ENCODE measurements at regions not wholly inside any gene's neighbourhood (a gene's known extent, or its start where the extent isn't known, plus 50 kb on each side); places are given as distances from the start of the nearest gene placed in this dataset.

GRCh38 chrX:45667666-45668065 lies 467.0 kb upstream of the DIPK2B start:
- H3K27ac ChIP-seq (ENCODE audit: low read depth, low read length), result no peak overlapping the region
- no peaks in the 10 kb centered on the region; the same call in 1 of the 2 replicates for H3K9me3 ChIP-seq (ENCODE audit: control insufficient read depth, insufficient read depth, low read depth, low read length)
- no peaks in the 10 kb centered on the region for H3K36me3 ChIP-seq (ENCODE audit: control insufficient read depth, insufficient read depth, low read length)
- no peaks in the 10 kb centered on the region for H3K4me1 ChIP-seq (ENCODE audit: control insufficient read depth, insufficient read depth, low read length)
- H3K4me3 ChIP-seq (ENCODE audit: low read depth, low read length), result no peak overlapping the region
- no peak overlapping the region for H3K9ac ChIP-seq (ENCODE audit: low read length)
- H3K27me3 ChIP-seq (ENCODE audit: control insufficient read depth, insufficient read depth, low read length), result no peaks in the 10 kb centered on the region

- H3K4me3 ChIP-seq (ENCODE audit: low read depth, low read length), result no peak overlapping the region
- no peaks in the 10 kb centered on the region for H3K27me3 ChIP-seq (ENCODE audit: control insufficient read depth, insufficient read depth, low read length)
- no peak overlapping the region for H3K9ac ChIP-seq (ENCODE audit: low read length)
- no peaks in the 10 kb centered on the region; the same call in 1 of the 2 replicates for H3K9me3 ChIP-seq (ENCODE audit: control insufficient read depth, insufficient read depth, low read depth, low read length)
- no peaks in the 10 kb centered on the region for H3K36me3 ChIP-seq (ENCODE audit: control insufficient read depth, insufficient read depth, low read length)
- H3K4me1 ChIP-seq (ENCODE audit: control insufficient read depth, insufficient read depth, low read length), result no peaks in the 10 kb centered on the region
- H3K27ac ChIP-seq (ENCODE audit: low read depth, low read length), result no peak overlapping the region
Observed at GRCh38 chrX:45664727-45665290, 464.1 kb upstream of the DIPK2B start.

- Histone ChIP-seq H3K9me3 (ENCODE audit: control insufficient read depth, insufficient read depth, low read depth, low read length) (peaks cover 13% of the 10 kb centered on the region), H3K4me3 (ENCODE audit: low read depth, low read length) (no peak overlapping the region), H3K4me1 (ENCODE audit: control insufficient read depth, insufficient read depth, low read length) (no peaks in the 10 kb centered on the region), H3K27me3 (ENCODE audit: control insufficient read depth, insufficient read depth, low read length) (no peaks in the 10 kb centered on the region), H3K27ac (ENCODE audit: low read depth, low read length) (no peak overlapping the region), H3K9ac (ENCODE audit: low read length) (no peak overlapping the region), H3K36me3 (ENCODE audit: control insufficient read depth, insufficient read depth, low read length) (no peaks in the 10 kb centered on the region)
Observed at GRCh38 chrX:45660477-45660876, 459.8 kb upstream of the DIPK2B start.

- Histone ChIP-seq H3K27me3 (ENCODE audit: control insufficient read depth, insufficient read depth, low read length) (no peaks in the 10 kb centered on the region), H3K9ac (ENCODE audit: low read length) (no peak overlapping the region), H3K4me3 (ENCODE audit: low read depth, low read length) (no peak overlapping the region), H3K9me3 (ENCODE audit: control insufficient read depth, insufficient read depth, low read depth, low read length) (peaks cover 27% of the 10 kb centered on the region), H3K36me3 (ENCODE audit: control insufficient read depth, insufficient read depth, low read length) (no peaks in the 10 kb centered on the region), H3K4me1 (ENCODE audit: control insufficient read depth, insufficient read depth, low read length) (no peaks in the 10 kb centered on the region), H3K27ac (ENCODE audit: low read depth, low read length) (no peak overlapping the region)
Observed at GRCh38 chrX:45633419-45633818, 432.7 kb upstream of the DIPK2B start.

- H3K4me1 ChIP-seq (ENCODE audit: control insufficient read depth, insufficient read depth, low read length), result no peaks in the 10 kb centered on the region
- no peaks in the 10 kb centered on the region for H3K36me3 ChIP-seq (ENCODE audit: control insufficient read depth, insufficient read depth, low read length)
- no peak overlapping the region for H3K27ac ChIP-seq (ENCODE audit: low read depth, low read length)
- H3K9ac ChIP-seq (ENCODE audit: low read length), result no peak overlapping the region
- no peak overlapping the region for H3K4me3 ChIP-seq (ENCODE audit: low read depth, low read length)
- peaks cover 27% of the 10 kb centered on the region for H3K9me3 ChIP-seq (ENCODE audit: control insufficient read depth, insufficient read depth, low read depth, low read length)
- H3K27me3 ChIP-seq (ENCODE audit: control insufficient read depth, insufficient read depth, low read length), result no peaks in the 10 kb centered on the region
Observed at GRCh38 chrX:45632506-45632905, 431.8 kb upstream of the DIPK2B start.

GRCh38 chrX:45630078-45630477 lies 429.4 kb upstream of the DIPK2B start:
- Histone ChIP-seq H3K4me1 (ENCODE audit: control insufficient read depth, insufficient read depth, low read length) (no peaks in the 10 kb centered on the region), H3K36me3 (ENCODE audit: control insufficient read depth, insufficient read depth, low read length) (no peaks in the 10 kb centered on the region), H3K27me3 (ENCODE audit: control insufficient read depth, insufficient read depth, low read length) (no peaks in the 10 kb centered on the region), H3K27ac (ENCODE audit: low read depth, low read length) (no peak overlapping the region), H3K4me3 (ENCODE audit: low read depth, low read length) (no peak overlapping the region), H3K9me3 (ENCODE audit: control insufficient read depth, insufficient read depth, low read depth, low read length) (peaks cover 31% of the 10 kb centered on the region), H3K9ac (ENCODE audit: low read length) (no peak overlapping the region)

- Histone ChIP-seq H3K4me3 (ENCODE audit: low read depth, low read length) (no peak overlapping the region), H3K9me3 (ENCODE audit: control insufficient read depth, insufficient read depth, low read depth, low read length) (peaks cover 28% of the 10 kb centered on the region), H3K4me1 (ENCODE audit: control insufficient read depth, insufficient read depth, low read length) (no peaks in the 10 kb centered on the region), H3K27me3 (ENCODE audit: control insufficient read depth, insufficient read depth, low read length) (no peaks in the 10 kb centered on the region), H3K27ac (ENCODE audit: low read depth, low read length) (no peak overlapping the region), H3K36me3 (ENCODE audit: control insufficient read depth, insufficient read depth, low read length) (no peaks in the 10 kb centered on the region), H3K9ac (ENCODE audit: low read length) (no peak overlapping the region)
Observed at GRCh38 chrX:45628041-45628440, 427.4 kb upstream of the DIPK2B start.

GRCh38 chrX:45623266-45623665 lies 422.6 kb upstream of the DIPK2B start:
- H3K27ac ChIP-seq (ENCODE audit: low read depth, low read length), result no peak overlapping the region
- H3K4me3 ChIP-seq (ENCODE audit: low read depth, low read length), result no peak overlapping the region
- no peaks in the 10 kb centered on the region for H3K27me3 ChIP-seq (ENCODE audit: control insufficient read depth, insufficient read depth, low read length)
- H3K4me1 ChIP-seq (ENCODE audit: control insufficient read depth, insufficient read depth, low read length), result peaks cover 17% of the 10 kb centered on the region
- 0 out of 2 replicates have a peak, but pooled peaks cover 5% of the 10 kb centered on the region for H3K9me3 ChIP-seq (ENCODE audit: control insufficient read depth, insufficient read depth, low read depth, low read length)
- H3K9ac ChIP-seq (ENCODE audit: low read length), result no peak overlapping the region
- no peaks in the 10 kb centered on the region for H3K36me3 ChIP-seq (ENCODE audit: control insufficient read depth, insufficient read depth, low read length)

- H3K27me3 ChIP-seq (ENCODE audit: control insufficient read depth, insufficient read depth, low read length), result no peaks in the 10 kb centered on the region
- H3K4me1 ChIP-seq (ENCODE audit: control insufficient read depth, insufficient read depth, low read length), result peaks cover 17% of the 10 kb centered on the region
- H3K27ac ChIP-seq (ENCODE audit: low read depth, low read length), result no peak overlapping the region
- no peak overlapping the region for H3K4me3 ChIP-seq (ENCODE audit: low read depth, low read length)
- H3K9ac ChIP-seq (ENCODE audit: low read length), result no peak overlapping the region
- peaks cover 8% of the 10 kb centered on the region; the same call in 1 of the 2 replicates for H3K9me3 ChIP-seq (ENCODE audit: control insufficient read depth, insufficient read depth, low read depth, low read length)
- H3K36me3 ChIP-seq (ENCODE audit: control insufficient read depth, insufficient read depth, low read length), result no peaks in the 10 kb centered on the region
Observed at GRCh38 chrX:45622538-45622937, 421.9 kb upstream of the DIPK2B start.

GRCh38 chrX:45622042-45622423 lies 421.4 kb upstream of the DIPK2B start:
- Histone ChIP-seq H3K9ac (ENCODE audit: low read length) (no peak overlapping the region), H3K27ac (ENCODE audit: low read depth, low read length) (no peak overlapping the region), H3K27me3 (ENCODE audit: control insufficient read depth, insufficient read depth, low read length) (no peaks in the 10 kb centered on the region), H3K4me1 (ENCODE audit: control insufficient read depth, insufficient read depth, low read length) (peaks cover 17% of the 10 kb centered on the region), H3K36me3 (ENCODE audit: control insufficient read depth, insufficient read depth, low read length) (no peaks in the 10 kb centered on the region), H3K4me3 (ENCODE audit: low read depth, low read length) (no peak overlapping the region), H3K9me3 (ENCODE audit: control insufficient read depth, insufficient read depth, low read depth, low read length) (peaks cover 10% of the 10 kb centered on the region)

GRCh38 chrX:45621376-45622041 lies 420.8 kb upstream of the DIPK2B start:
- Histone ChIP-seq H3K4me3 (ENCODE audit: low read depth, low read length) (no peak overlapping the region), H3K9me3 (ENCODE audit: control insufficient read depth, insufficient read depth, low read depth, low read length) (peaks cover 10% of the 10 kb centered on the region), H3K4me1 (ENCODE audit: control insufficient read depth, insufficient read depth, low read length) (peaks cover 17% of the 10 kb centered on the region), H3K36me3 (ENCODE audit: control insufficient read depth, insufficient read depth, low read length) (no peaks in the 10 kb centered on the region), H3K27me3 (ENCODE audit: control insufficient read depth, insufficient read depth, low read length) (no peaks in the 10 kb centered on the region), H3K27ac (ENCODE audit: low read depth, low read length) (no peak overlapping the region), H3K9ac (ENCODE audit: low read length) (no peak overlapping the region)

Measured in HUES6 (cell line).